Fibroblast of villous mesenchyme (primary cell): ENCODE measurements at regions not wholly inside any gene's neighbourhood (a gene's known extent, or its start where the extent isn't known, plus 50 kb on each side); places are given as distances from the start of the nearest gene placed in this dataset.

Source experiments
- DNase-seq: peaks from one replicate; pipeline ENCODE4 v3.0.0-alpha.2; 2010; ENCODE audit warnings: low read depth
- H3K4me3 ChIP-seq: 2 replicates; pipeline ENCODE4 v1.5.1; 2011; ENCODE audit warnings: low read depth, mild to moderate bottlenecking, low read length
- TF ChIP-seq, protein P1 (sequence below): IDR thresholded peaks from 2 replicates; pipeline ENCODE4 v1.5.1; 2012; ENCODE audit warnings: low read depth, mild to moderate bottlenecking, low read length; ENCODE audit not compliant: insufficient read depth

GRCh38 chr10:128744811-128745305, 618.6 kb upstream of the MKI67 start:
- DNase-seq: no peak
- H3K4me3 ChIP-seq: no peak overlapping the region
- TF ChIP-seq, protein P1, sequence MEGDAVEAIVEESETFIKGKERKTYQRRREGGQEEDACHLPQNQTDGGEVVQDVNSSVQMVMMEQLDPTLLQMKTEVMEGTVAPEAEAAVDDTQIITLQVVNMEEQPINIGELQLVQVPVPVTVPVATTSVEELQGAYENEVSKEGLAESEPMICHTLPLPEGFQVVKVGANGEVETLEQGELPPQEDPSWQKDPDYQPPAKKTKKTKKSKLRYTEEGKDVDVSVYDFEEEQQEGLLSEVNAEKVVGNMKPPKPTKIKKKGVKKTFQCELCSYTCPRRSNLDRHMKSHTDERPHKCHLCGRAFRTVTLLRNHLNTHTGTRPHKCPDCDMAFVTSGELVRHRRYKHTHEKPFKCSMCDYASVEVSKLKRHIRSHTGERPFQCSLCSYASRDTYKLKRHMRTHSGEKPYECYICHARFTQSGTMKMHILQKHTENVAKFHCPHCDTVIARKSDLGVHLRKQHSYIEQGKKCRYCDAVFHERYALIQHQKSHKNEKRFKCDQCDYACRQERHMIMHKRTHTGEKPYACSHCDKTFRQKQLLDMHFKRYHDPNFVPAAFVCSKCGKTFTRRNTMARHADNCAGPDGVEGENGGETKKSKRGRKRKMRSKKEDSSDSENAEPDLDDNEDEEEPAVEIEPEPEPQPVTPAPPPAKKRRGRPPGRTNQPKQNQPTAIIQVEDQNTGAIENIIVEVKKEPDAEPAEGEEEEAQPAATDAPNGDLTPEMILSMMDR: no peak

GRCh38 chr10:128747582-128748346, 621.5 kb upstream of the MKI67 start:
- DNase-seq: no peak
- no peak overlapping the region for H3K4me3 ChIP-seq
- TF ChIP-seq, protein P1: no peak

GRCh38 chr10:128751284-128751683, 625.1 kb upstream of the MKI67 start:
- no peak for DNase-seq
- TF ChIP-seq, protein P1: no peak
- H3K4me3 ChIP-seq: no peak overlapping the region

DNA sequence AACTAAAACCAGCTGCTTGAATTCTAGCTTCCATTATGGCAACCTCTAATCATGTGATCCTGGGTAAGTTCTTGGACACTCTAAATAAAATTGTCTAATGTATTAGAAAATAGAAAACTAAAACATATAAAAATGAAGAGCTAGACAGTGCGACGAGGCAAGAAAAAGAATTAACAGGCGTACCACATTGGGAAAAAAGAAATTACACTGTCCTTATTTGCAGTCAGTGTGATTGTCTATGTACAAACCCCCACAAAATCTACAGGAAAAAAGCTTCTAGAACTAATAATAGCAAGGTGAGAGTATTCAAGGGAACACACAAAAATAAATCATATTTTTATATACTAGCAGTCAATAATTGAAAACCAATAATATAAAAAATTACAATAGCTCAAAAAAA, 625.6 kb upstream of the MKI67 start:
- no peak overlapping the region for H3K4me3 ChIP-seq
- no peak for DNase-seq
- TF ChIP-seq, protein P1: no peak

DNA sequence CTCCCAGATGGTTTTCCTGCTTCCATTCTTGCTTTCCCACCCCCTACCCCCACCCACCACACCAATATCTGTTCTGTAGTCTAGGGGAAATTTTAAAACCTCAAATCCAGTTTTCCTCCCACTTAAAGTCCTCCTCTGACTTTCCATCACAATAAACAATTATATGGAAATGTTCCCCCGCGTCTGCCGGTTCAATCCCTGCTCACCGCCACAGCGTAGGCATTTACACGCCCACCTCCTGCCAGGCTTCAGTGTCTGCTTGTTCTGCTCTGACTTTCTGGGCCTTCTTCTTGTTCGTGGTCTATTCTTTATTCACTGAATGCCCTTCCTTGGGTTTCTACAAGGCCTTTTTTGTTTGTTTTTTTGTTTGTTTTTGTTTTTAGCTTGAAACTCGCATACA, 633.0 kb upstream of the MKI67 start:
- TF ChIP-seq, protein P1: no peak
- DNase-seq: no peak
- H3K4me3 ChIP-seq: no peak overlapping the region

DNA sequence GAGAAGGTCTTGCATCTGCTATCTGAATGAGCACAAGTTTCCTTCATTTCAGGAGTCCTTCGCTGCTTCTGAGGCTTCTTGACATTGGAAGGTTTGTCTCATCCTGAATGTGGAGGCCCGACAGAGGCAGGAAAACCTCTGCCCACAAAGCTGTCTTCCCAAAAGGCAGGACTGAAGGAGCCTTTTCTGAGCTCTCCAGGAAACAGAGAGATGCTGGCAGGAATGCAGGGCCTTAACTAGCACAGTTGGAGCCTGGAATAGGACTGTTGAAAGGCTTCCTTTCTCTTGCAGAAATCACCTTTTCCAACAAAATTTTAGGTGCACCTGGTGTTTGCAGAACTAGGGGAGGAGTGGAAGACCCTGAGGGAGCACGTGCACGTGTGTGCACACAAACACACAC, 637.4 kb upstream of the MKI67 start:
- TF ChIP-seq, protein P1: no peak

More for the DNA sequence above, 637.4 kb upstream of the MKI67 start:
- H3K4me3 ChIP-seq: no peak overlapping the region
- DNase-seq: no peak
